K562 (cell line): ENCODE measurements at regions not wholly inside any gene's neighbourhood (a gene's known extent, or its start where the extent isn't known, plus 50 kb on each side); places are given as distances from the start of the nearest gene placed in this dataset.

Source experiments
- ATAC-seq: fragments of 200-7000 bp; cut with Tn5 transposase; 3 replicates; pipeline ENCODE4 v1.9.1; 2020; ENCODE audit warnings: moderate library complexity
- BruUV-seq: library from RNA; stranded (reverse); fragments of 400-500 nt; replicated peaks from 2 replicates; lab custom pipeline; 2021; lab: Mats Ljungman, UMichigan
- CTCF ChIA-PET: fragments of 300-600 bp; formaldehyde crosslinking; extraction: SDS; loops from one replicate; lab custom pipeline; 2021; ENCODE audit warnings: low intra/inter-chr PET ratio; lab: Yijun Ruan, JAX
- POLR2A ChIA-PET: fragments of 300-600, 350-650 bp; sonication (Branson Sonifier 250); formaldehyde crosslinking; extraction: SDS; loops from one replicate; lab custom pipeline; 2021; ENCODE audit warnings: antibody characterized with exemption, inconsistent platforms; lab: Yijun Ruan, JAX
- DNase-seq, 4 experiments: peaks; one replicate each; pipeline versions ENCODE4 v3.0.0 to v3.0.0-alpha.2; 2011 to 2018; ENCODE audit warnings: low spot score in 3 of 4, mixed read lengths in 3 of 4; ENCODE audit errors: extremely low read depth in 1 of 4
- FAIRE-seq: peaks from 2 replicates; lab custom pipeline; 2011; peaks lifted over from hg19 to GRCh38; lab: Jason Lieb, UNC
- H2AFZ ChIP-seq: 2 replicates; pipeline ENCODE4 v1.6.0; 2011; ENCODE audit warnings: low read depth, low read length, control low read depth, inconsistent platforms
- H3K27ac ChIP-seq: fragments of 200-600 bp; 3 replicates; pipeline ENCODE4 v1.8.0; 2011; ENCODE audit warnings: low read depth, mild to moderate bottlenecking, control low read depth, inconsistent platforms, low read length, moderate library complexity, mixed read lengths; ENCODE audit errors: extremely low read depth
- H3K27me3 ChIP-seq, 2 experiments: fragments of 300-600 bp in 1 of 2; 2 replicates in 1 of 2; 3 replicates in 1 of 2; pipeline versions ENCODE4 v1.6.0 to v1.8.0; 2011; ENCODE audit warnings: inconsistent platforms in 2 of 2, low read length in 2 of 2, mild to moderate bottlenecking in 1 of 2, mixed read lengths in 1 of 2, moderate library complexity in 1 of 2; ENCODE audit not compliant: control insufficient read depth in 2 of 2, insufficient read depth in 2 of 2
- H3K36me3 ChIP-seq: fragments of 300-600 bp; 3 replicates; pipeline ENCODE4 v1.8.0; 2011; ENCODE audit warnings: mild to moderate bottlenecking, low read length, inconsistent platforms; ENCODE audit not compliant: control insufficient read depth, insufficient read depth
- H3K4me1 ChIP-seq, 2 experiments: fragments of 200-600 bp in 1 of 2; replicated peaks in 1 of 2; 2 replicates in 1 of 2; 3 replicates in 1 of 2; pipeline versions ENCODE4 v1.5.1 to v1.8.0; 2011; ENCODE audit warnings: inconsistent platforms in 2 of 2, low read length in 2 of 2, mild to moderate bottlenecking in 1 of 2, mixed read lengths in 1 of 2, moderate library complexity in 1 of 2; ENCODE audit not compliant: control insufficient read depth in 2 of 2, insufficient read depth in 2 of 2
- H3K4me2 ChIP-seq: 2 replicates; pipeline ENCODE4 v1.6.1; 2011; ENCODE audit warnings: low read length, control low read depth, inconsistent platforms, mixed read lengths; ENCODE audit not compliant: insufficient read depth
- H3K4me3 ChIP-seq: fragments of 200-600 bp; sonication (generic), shearing (Covaris generic); 2 replicates; pipeline ENCODE4 v1.5.1; 2016; ENCODE audit warnings: control low read depth, inconsistent platforms
- H3K79me2 ChIP-seq: fragments of 200-600 bp; 3 replicates; pipeline ENCODE4 v1.8.0; 2011; ENCODE audit warnings: low read length, inconsistent platforms; ENCODE audit not compliant: control insufficient read depth, insufficient read depth
- H3K9ac ChIP-seq, 2 experiments: 2 replicates each; pipeline versions ENCODE4 v1.6.0 to v1.6.1; 2011; ENCODE audit warnings: low read depth in 2 of 2, low read length in 2 of 2, control low read depth in 1 of 2, inconsistent platforms in 1 of 2, mild to moderate bottlenecking in 1 of 2, mixed read lengths in 1 of 2; ENCODE audit not compliant: insufficient read depth in 1 of 2
- H3K9me1 ChIP-seq: one replicate; pipeline ENCODE4 v1.6.0; 2011; ENCODE audit warnings: inconsistent platforms, mild to moderate bottlenecking, low read length, moderate library complexity; ENCODE audit not compliant: control insufficient read depth, insufficient read depth
- H3K9me3 ChIP-seq: replicated peaks from 2 replicates; pipeline ENCODE4 v1.5.1; 2011; ENCODE audit warnings: low read depth, low read length, inconsistent platforms; ENCODE audit not compliant: control insufficient read depth, insufficient read depth
- H4K20me1 ChIP-seq: replicated peaks from 2 replicates; pipeline ENCODE4 v1.6.1; 2011; ENCODE audit warnings: low read length, inconsistent platforms, mixed read lengths; ENCODE audit not compliant: control insufficient read depth, insufficient read depth
- KLF13 ChIP-seq: fragments of 450-650 bp; IDR thresholded peaks from 2 replicates; pipeline ENCODE4 v1.6.1; 2016; ENCODE audit warnings: missing genetic modification characterization, low read depth, mild to moderate bottlenecking, missing compliant biosample characterization, moderate library complexity, borderline replicate concordance
- MED1 ChIP-seq: sonication (generic); formaldehyde crosslinking; IDR thresholded peaks from 2 replicates; pipeline ENCODE4 v1.8.1; 2023; ENCODE audit warnings: missing genetic modification reagents, borderline replicate concordance
- NCOA6 ChIP-seq: fragments of 450-650 bp; IDR thresholded peaks from 2 replicates; pipeline ENCODE4 v1.6.1; 2017; ENCODE audit warnings: mild to moderate bottlenecking
- SOX6 ChIP-seq: fragments of 450-650 bp; IDR thresholded peaks from 2 replicates; pipeline ENCODE4 v1.6.1; 2014; ENCODE audit warnings: mild to moderate bottlenecking
- ZNF778 ChIP-seq: fragments of 450-650 bp; formaldehyde crosslinking; IDR thresholded peaks from 2 replicates; pipeline ENCODE4 v1.4.0; 2020; ENCODE audit warnings: mild to moderate bottlenecking, moderate library complexity
- WGBS: fragments of 100-300 bp; shearing (Covaris generic); methylation state at CpG from one replicate; pipeline ENCODE4 v1.1.6; 2016; ENCODE audit warnings: low coverage, mixed read lengths; ENCODE audit not compliant: insufficient coverage; ENCODE audit errors: missing lambda C conversion rate; 5-methylcytosine and 5-hydroxymethylcytosine counted together
- in situ Hi-C: fragments of 300-500 bp; cut with MboI; formaldehyde crosslinking; loops from 4 replicates; pipeline ENCODE4 v1.15.0; 2018; ENCODE audit warnings: inconsistent platforms, mixed read lengths
- intact Hi-C: fragments of 100-400 bp; cut with micrococcal nuclease; formaldehyde crosslinking; loops from 2 replicates; pipeline ENCODE4 v1.14.2; 2022
- TF ChIP-seq, protein P1 (sequence below): fragments of 450-650 bp; IDR thresholded peaks from 2 replicates; pipeline ENCODE4 v1.6.1; 2016; ENCODE audit warnings: antibody characterized with exemption
- TF ChIP-seq, protein P2 (sequence below): fragments of 150-350 bp; IDR thresholded peaks from 2 replicates; pipeline ENCODE4 v1.6.1; 2014; ENCODE audit warnings: low read depth, mild to moderate bottlenecking, low read length, borderline replicate concordance

GRCh38 chr22:48742191-48742555, 1085.5 kb downstream of the BRD1 start (continued):
- TF ChIP-seq, protein P1, sequence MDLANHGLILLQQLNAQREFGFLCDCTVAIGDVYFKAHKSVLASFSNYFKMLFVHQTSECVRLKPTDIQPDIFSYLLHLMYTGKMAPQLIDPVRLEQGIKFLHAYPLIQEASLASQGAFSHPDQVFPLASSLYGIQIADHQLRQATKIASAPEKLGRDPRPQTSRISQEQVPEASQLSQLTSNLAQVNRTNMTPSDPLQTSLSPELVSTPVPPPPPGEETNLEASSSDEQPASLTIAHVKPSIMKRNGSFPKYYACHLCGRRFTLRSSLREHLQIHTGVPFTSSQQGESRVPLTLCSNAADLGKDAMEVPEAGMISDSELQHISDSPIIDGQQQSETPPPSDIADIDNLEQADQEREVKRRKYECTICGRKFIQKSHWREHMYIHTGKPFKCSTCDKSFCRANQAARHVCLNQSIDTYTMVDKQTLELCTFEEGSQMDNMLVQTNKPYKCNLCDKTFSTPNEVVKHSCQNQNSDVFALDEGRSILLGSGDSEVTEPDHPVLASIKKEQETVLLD = no peak
- TF ChIP-seq, all 486 proteins: peak for 0

GRCh38 chr22:48741540-48741939, 1086.1 kb downstream of the BRD1 start:
- WGBS = 0% methylated on average over 5 of the region's 8 CpGs
- H3K9me1 ChIP-seq = no peaks in the 10 kb centered on the region
- no peaks in the 10 kb centered on the region for H3K79me2 ChIP-seq
- no peaks in the 10 kb centered on the region for H3K9me3 ChIP-seq
- CTCF ChIA-PET = no interaction called here
- no peak for DNase-seq
- H3K27me3 ChIP-seq = peaks cover 3 to 47% of the 10 kb centered on the region in 2 experiments; a peak in 3 of 5 replicates
- BruUV-seq = no TSS peak
- H3K4me1 ChIP-seq = no peaks in the 10 kb centered on the region
- H3K4me3 ChIP-seq = no peak overlapping the region
- no peak overlapping the region for H3K9ac ChIP-seq
- in situ Hi-C loops (no loop called here), intact Hi-C loops (no loop called here)
- peaks cover 5% of the 10 kb centered on the region; the same call in 1 of the 2 replicates for H4K20me1 ChIP-seq
- FAIRE-seq = no peak
- no peaks in the 10 kb centered on the region for H3K36me3 ChIP-seq
- H2AFZ ChIP-seq = no peak overlapping the region
- TF ChIP-seq MED1 (no peak), SOX6 (no peak), NCOA6 (no peak), KLF13 (tag) (no peak), ZNF778 (CRISPR knock-in tag) (no peak)
- TF ChIP-seq, protein P2, sequence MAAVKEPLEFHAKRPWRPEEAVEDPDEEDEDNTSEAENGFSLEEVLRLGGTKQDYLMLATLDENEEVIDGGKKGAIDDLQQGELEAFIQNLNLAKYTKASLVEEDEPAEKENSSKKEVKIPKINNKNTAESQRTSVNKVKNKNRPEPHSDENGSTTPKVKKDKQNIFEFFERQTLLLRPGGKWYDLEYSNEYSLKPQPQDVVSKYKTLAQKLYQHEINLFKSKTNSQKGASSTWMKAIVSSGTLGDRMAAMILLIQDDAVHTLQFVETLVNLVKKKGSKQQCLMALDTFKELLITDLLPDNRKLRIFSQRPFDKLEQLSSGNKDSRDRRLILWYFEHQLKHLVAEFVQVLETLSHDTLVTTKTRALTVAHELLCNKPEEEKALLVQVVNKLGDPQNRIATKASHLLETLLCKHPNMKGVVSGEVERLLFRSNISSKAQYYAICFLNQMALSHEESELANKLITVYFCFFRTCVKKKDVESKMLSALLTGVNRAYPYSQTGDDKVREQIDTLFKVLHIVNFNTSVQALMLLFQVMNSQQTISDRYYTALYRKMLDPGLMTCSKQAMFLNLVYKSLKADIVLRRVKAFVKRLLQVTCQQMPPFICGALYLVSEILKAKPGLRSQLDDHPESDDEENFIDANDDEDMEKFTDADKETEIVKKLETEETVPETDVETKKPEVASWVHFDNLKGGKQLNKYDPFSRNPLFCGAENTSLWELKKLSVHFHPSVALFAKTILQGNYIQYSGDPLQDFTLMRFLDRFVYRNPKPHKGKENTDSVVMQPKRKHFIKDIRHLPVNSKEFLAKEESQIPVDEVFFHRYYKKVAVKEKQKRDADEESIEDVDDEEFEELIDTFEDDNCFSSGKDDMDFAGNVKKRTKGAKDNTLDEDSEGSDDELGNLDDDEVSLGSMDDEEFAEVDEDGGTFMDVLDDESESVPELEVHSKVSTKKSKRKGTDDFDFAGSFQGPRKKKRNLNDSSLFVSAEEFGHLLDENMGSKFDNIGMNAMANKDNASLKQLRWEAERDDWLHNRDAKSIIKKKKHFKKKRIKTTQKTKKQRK = no peak
- ATAC-seq = no peak
- no peak overlapping the region for H3K27ac ChIP-seq
- POLR2A ChIA-PET = no interaction called here
- H3K4me2 ChIP-seq = no peak overlapping the region
